ENCODE measurements at regions not wholly inside any gene's neighbourhood (a gene's known extent, or its start where the extent isn't known, plus 50 kb on each side); places are given as distances from the start of the nearest gene placed in this dataset.

GRCh38 chr5:41670854-41671479 lies 160.6 kb upstream of the PLCXD3 start:
- H3K4me3 ChIP-seq, result no peak overlapping the region
- no peak for TF ChIP-seq CTCF (IDR thresholded peaks at IDR 0.05)
- H3K27ac ChIP-seq, result no peak overlapping the region
- DNase-seq, result no peak
- no peaks in the 10 kb centered on the region for H3K9me3 ChIP-seq
- H3K36me3 ChIP-seq, result no peaks in the 10 kb centered on the region
- H3K4me1 ChIP-seq, result no peaks in the 10 kb centered on the region
- no peaks in the 10 kb centered on the region for H3K27me3 ChIP-seq
- intact Hi-C loops (cut with DNase I; ENCODE audit: low total_unique reads), result no loop called here

GRCh38 chr5:41670216-41670615 lies 159.8 kb upstream of the PLCXD3 start:
- intact Hi-C loops (cut with DNase I; ENCODE audit: low total_unique reads), result no loop called here
- Histone ChIP-seq H3K4me1 (no peaks in the 10 kb centered on the region), H3K27ac (no peak overlapping the region), H3K27me3 (no peaks in the 10 kb centered on the region), H3K36me3 (no peaks in the 10 kb centered on the region), H3K9me3 (no peaks in the 10 kb centered on the region), H3K4me3 (no peak overlapping the region)
- no peak for TF ChIP-seq CTCF (IDR thresholded peaks at IDR 0.05)
- DNase-seq, result no peak

- DNase-seq, result no peak
- H3K27me3 ChIP-seq, result no peaks in the 10 kb centered on the region
- H3K36me3 ChIP-seq, result no peaks in the 10 kb centered on the region
- H3K9me3 ChIP-seq, result no peaks in the 10 kb centered on the region
- no peak for TF ChIP-seq CTCF (IDR thresholded peaks at IDR 0.05)
- H3K27ac ChIP-seq, result no peak overlapping the region
- no peaks in the 10 kb centered on the region for H3K4me1 ChIP-seq
- H3K4me3 ChIP-seq, result no peak overlapping the region
- intact Hi-C loops (cut with DNase I; ENCODE audit: low total_unique reads), result no loop called here
These were observed 150.9 kb upstream of the PLCXD3 start for GRCh38 chr5:41661254-41661653.

GRCh38 chr5:41656597-41656996 lies 146.2 kb upstream of the PLCXD3 start:
- Histone ChIP-seq H3K4me1 (no peaks in the 10 kb centered on the region), H3K9me3 (no peaks in the 10 kb centered on the region), H3K4me3 (no peak overlapping the region), H3K27ac (no peak overlapping the region), H3K27me3 (no peaks in the 10 kb centered on the region), H3K36me3 (no peaks in the 10 kb centered on the region)
- intact Hi-C loops (cut with DNase I; ENCODE audit: low total_unique reads), result no loop called here
- TF ChIP-seq CTCF (IDR thresholded peaks at IDR 0.05), result no peak
- no peak for DNase-seq

GRCh38 chr5:41650131-41650530 lies 139.7 kb upstream of the PLCXD3 start:
- TF ChIP-seq CTCF (IDR thresholded peaks at IDR 0.05), result no peak
- Histone ChIP-seq H3K27me3 (no peaks in the 10 kb centered on the region), H3K27ac (no peak overlapping the region), H3K4me3 (no peak overlapping the region), H3K36me3 (no peaks in the 10 kb centered on the region), H3K9me3 (no peaks in the 10 kb centered on the region), H3K4me1 (peaks cover 0 to 24% (median 8%) of the 10 kb centered on the region in 4 donors)
- intact Hi-C loops (cut with DNase I; ENCODE audit: low total_unique reads), result no loop called here
- DNase-seq, result no peak

- DNase-seq, result no peak
- Histone ChIP-seq H3K27me3 (no peaks in the 10 kb centered on the region), H3K4me3 (no peak overlapping the region), H3K36me3 (no peaks in the 10 kb centered on the region), H3K27ac (no peak overlapping the region), H3K9me3 (no peaks in the 10 kb centered on the region), H3K4me1 (peaks cover 0 to 24% (median 8%) of the 10 kb centered on the region in 4 donors)
- no peak for TF ChIP-seq CTCF (IDR thresholded peaks at IDR 0.05)
- intact Hi-C loops (cut with DNase I; ENCODE audit: low total_unique reads), result no loop called here
These were observed 139.3 kb upstream of the PLCXD3 start for GRCh38 chr5:41649659-41650058.

Measured in tibial artery (tissue), 4 donors.